Activated gamma-delta T cell treated with Interleukin-2 at 50 U/mL for 16 hours (primary cell): ENCODE measurements at regions not wholly inside any gene's neighbourhood (a gene's known extent, or its start where the extent isn't known, plus 50 kb on each side); places are given as distances from the start of the nearest gene placed in this dataset.
"Not testable (repeated sequence)": the region's sequence is repeated elsewhere in the genome, so short reads cannot be mapped to it uniquely, and the experiment has no call there.

Source experiments
- DNase-seq: peaks from one replicate; pipeline ENCODE4 v3.0.0-alpha.2; 2020

- DNase-seq = no peak
Measured at GRCh38 chr14:84922370-84922769, 607.6 kb upstream of the FLRT2 start.

GRCh38 chr14:84926656-84927055 is 603.3 kb upstream of the FLRT2 start:
- DNase-seq = no peak

GRCh38 chr14:84927096-84927827 is 602.7 kb upstream of the FLRT2 start:
- no peak for DNase-seq

DNA sequence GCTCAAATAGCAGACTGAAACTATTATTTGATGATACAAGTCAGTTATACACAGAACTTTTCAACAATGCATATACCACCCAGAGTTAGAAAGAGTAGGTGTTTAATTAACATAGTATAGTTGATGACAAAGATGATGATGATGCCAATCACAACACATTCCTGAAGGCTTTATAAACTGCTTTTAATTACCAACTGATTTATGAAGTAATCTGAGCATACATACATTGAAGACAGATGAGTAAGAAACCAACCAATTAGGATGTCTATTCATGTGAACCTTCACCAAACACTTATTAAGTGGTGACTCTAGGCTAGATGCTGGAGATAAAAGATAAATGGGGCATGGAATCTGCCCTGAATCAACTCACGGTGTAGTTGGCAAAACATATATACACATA is 600.9 kb upstream of the FLRT2 start:
- no peak for DNase-seq

GRCh38 chr14:84929834-84930233 is 600.1 kb upstream of the FLRT2 start:
- no peak for DNase-seq

DNA sequence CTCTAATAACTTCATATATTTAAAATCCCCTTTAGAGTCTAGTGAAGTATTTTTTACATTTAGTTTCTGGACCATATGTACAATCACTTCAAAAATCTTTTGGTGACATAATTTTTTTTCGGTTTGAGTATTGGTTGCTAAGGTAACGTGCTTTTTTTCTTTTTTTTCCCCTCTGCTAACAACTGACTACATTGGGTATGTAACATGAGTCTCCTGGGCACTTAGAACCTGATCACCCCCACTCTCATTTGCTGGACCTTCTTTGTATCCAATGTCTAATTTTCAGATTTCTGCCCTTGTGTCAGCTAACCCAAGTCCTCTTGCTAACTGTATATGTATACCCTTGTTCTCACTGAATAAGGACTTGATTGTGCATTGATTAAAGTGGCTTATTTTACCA is 592.9 kb upstream of the FLRT2 start:
- no peak for DNase-seq

GRCh38 chr14:84937449-84937848 is 592.5 kb upstream of the FLRT2 start:
- no peak for DNase-seq

DNA sequence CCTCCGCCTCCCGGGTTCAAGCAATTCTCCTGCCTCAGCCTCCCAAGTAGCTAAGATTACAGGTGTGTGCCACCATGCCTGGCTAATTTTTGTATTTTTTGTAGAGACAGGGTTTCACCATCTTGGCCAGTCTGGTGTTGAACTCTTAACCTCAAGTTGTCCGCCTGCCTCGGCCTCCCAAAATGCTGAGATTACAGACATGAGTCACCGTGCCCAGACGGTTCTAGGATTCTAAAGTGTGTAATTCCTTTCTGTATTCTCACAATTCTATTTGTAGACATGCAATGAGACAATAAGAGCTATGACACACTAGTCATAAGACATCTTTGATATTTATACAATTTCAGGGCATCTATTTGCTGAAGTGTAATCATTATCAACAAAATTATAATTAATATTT is 585.0 kb upstream of the FLRT2 start:
- not testable (repeated sequence) for DNase-seq

DNA sequence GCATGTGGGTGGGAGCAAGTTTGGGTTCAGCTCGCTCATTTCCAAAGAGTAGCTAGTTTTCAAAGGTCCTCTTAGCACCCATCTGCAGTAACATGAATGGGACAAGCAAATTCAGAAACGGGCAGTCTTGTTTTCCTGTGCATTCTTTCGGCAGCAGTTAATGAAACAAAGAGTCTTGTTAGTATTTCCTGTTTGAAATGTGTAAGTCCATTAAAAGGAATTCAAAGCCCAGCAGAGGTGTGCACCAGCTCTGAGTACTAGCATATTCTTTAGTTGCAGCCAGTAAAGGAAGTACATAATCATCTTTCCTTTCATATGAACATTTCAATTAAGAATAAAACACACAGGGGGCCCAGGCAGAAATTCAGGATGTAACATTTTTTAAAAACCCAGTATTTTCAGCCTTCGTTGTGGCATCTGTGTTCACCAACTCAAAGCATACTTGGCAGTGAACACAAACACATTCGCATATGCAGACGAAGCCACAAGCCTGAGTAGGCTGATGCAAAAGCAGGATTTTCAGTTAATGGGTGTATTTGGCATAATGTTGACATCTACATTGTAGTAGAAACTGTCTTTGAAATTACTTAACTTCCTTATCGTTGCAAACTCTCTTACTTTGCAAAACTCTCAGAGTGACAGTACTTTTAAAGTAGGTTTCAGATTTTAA is 570.0 kb upstream of the FLRT2 start:
- DNase-seq = no peak

DNA sequence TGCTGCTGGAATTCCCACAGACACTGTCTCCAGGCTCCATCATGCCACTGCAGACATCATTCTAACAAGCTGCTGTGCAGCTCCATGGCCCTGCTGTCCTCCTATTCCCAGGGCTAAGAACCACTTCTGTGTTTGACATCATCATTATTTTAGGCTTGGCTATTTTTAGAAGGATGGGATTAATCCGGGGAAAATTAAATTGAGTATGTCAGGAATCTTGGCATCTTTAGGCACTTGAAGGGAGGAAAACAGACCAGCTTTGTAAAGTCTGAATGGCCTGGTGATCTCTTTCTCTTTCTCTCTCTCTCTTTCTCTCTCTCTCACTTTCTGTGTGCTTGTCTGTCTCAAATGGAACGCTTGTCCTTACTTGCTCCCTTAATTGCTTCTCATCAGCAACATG is 568.3 kb upstream of the FLRT2 start:
- no peak for DNase-seq

GRCh38 chr14:84963518-84963917 is 566.4 kb upstream of the FLRT2 start:
- no peak for DNase-seq

DNA sequence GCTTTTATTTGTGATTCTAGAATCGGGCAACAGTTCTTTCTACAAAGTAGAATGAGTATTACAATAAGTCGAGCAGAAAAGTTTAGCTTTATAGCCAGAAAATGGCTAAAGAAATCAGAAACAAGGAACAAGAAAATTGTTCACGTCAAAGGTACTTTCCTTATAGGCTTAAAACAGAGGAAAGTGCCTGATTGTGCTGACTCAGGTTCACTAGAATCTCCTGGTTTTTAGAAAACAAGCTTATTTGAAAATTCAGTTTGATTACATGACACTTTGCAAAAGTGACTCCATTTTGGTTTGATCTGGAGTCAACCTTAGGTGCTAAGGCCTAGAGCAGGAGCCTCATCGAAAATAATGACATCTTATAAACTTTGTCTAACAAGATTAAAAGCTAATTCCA is 564.7 kb upstream of the FLRT2 start:
- DNase-seq = no peak

- no peak for DNase-seq
Measured at GRCh38 chr14:84969501-84969900, 560.4 kb upstream of the FLRT2 start.

DNA sequence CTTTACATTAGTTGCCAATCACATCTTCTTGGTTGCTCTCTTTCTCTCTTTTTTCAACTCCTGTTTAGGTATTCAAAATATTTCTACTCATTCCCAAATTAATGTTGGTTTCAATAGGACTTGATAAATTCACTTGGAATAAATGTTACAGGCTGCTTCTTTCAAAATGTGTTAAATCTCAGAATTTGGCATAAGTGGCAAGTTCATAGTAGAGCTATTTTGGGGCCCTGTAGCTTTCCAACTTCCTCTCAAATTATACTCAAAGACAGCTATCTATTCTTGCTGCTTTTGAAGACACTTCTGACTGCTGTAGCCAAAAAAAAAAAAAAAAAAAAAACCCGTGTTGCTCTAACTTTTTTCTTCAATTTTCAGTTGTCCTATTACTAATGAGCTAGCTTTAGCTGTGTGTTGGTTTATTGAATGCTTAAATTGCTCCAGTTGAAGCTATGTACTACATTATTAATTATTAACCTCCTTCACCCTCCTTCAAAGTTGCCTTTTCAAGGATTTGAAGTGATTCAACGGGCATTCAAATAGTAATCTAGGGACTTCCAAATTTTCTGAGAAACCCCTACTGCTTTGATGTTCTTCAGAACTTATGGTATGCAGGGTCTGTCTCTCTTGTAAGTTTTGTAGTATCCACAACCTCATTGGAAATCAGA is 554.6 kb upstream of the FLRT2 start:
- DNase-seq = no peak

- DNase-seq = no peak
Measured at GRCh38 chr14:84976805-84977204, 553.1 kb upstream of the FLRT2 start.

DNA sequence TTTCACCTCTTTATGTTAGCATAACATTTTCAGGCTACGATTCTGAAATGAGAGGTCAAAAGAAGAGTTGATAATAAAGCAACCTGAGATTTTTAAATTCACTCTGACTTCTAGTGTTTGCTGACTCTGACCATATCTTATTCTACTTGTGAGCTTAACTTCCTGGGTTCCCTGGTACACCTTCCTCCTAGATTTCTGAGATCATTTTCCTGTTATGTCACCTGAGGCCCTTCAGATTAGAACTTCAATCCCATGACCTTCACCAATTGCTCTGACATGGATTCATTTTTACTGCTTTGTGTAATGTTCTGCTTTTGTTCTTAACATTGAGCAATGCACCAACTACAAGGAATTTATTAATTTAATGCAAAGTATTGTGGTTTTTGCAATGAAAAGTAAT is 542.9 kb upstream of the FLRT2 start:
- DNase-seq = no peak

DNA sequence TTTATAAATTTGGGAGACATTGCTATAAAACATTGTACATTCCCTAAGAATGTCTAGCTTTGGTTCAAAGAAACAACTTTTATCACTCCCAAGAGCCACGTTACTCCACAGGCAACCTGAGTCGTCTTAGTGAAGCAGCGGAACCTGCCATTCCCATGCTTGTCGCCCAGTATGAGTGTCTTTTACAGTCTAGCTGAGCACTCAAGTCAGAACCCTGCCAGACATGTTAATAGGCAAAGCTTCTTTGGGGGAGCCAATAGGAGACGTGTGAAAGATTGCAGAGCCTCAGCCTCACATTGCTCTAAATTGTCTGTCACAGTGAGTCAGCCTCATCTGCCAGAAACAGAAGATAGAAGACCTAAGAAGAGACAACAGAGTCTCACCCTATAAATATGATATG is 541.6 kb upstream of the FLRT2 start:
- no peak for DNase-seq

DNA sequence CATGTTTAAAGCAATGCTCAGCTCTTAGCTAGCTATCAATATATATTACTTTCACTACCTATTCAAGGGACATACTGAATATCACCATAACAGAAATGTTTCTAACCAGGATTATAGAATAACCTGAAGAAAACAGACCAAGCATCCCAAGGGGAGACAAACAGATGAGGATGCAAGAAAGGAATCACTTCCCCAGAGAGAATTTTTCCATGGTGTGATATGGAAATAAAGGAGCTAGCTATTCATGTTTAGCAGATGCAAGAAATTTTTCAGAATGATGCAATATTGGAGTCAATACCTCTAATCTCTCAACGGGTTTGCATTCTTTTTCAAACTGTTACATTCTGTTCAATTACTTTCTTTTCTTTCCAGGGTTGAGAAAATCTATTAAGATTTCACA is 538.9 kb upstream of the FLRT2 start:
- DNase-seq = no peak

GRCh38 chr14:84998216-84998615 is 531.7 kb upstream of the FLRT2 start:
- no peak for DNase-seq

DNA sequence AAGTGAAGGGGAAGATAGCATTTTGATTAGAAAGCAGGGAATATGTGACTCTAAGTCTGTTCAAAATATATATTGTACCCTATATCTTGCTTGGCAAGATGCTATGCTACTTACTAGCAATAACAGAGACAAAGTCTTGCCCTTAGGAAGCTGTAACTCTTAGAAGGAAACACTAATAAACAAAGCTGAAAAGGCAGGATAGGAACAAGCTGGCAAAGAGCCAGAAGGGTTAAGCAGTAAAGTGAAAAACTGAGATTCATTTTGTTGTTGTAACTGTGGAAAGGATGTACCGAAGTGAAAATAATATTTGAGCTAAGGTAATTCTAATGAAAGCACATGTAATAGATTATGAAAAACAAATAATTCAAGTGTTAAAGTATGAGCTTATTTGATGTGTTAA is 527.1 kb upstream of the FLRT2 start:
- DNase-seq = no peak

DNA sequence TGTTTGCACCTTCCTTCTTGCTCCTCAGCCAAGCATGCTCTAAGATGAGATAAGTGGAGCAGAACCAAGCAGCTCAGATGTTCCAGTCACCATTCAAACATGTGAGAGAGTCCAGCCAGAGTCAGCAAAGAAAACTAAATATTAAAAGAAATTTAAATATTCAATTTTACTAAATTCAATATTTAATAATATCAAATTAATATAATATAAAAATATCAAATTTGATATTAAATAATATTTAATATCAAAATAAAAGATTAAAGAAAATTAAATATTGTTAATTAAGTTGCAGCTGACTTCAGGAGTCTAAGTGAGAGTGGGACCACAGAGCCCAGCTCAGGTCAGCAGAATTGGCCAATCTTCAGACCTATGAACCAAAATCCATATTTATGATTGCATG is 526.1 kb upstream of the FLRT2 start:
- no peak for DNase-seq

DNA sequence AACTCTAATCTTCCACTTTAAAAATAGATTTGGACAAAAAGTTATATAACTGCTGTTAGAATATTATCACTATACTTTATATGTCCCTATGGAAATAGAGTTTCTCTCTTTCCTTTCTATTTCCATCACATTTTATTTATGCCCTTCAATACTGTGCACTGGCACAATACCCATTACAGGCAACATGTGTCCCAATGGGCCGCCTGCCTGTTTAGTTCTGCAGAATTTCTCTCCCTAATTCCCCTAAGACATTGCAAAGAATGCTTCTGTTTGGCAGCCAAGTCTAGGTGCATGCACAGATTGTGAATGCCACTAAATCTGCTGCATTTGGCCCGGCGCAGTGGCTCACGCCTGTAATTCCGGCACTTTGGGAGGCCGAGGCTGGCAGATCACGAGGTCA is 520.4 kb upstream of the FLRT2 start:
- DNase-seq = no peak

DNA sequence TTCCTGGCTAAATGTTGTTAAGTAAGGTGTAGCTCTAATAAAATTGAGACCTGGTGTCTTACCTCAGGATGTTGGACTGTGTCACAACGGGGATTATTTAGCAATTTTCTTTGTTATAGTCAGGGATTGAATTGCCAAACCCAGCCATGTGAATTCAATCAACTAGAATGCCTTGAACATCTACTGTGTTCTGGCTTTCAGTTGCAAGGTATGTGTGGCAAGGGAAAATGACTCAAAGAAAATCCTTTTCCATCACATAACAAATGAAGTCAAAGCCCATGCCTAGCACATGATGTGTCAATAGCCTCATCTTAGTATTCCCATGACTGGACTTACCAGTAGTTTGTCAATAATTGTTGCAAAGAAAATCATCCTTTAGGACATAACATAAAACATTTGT is 519.8 kb upstream of the FLRT2 start:
- no peak for DNase-seq

- no peak for DNase-seq
Measured at GRCh38 chr14:85016496-85016895, 513.4 kb upstream of the FLRT2 start.
